NT2/D1 (cell line): ENCODE measurements at regions not wholly inside any gene's neighbourhood (a gene's known extent, or its start where the extent isn't known, plus 50 kb on each side); places are given as distances from the start of the nearest gene placed in this dataset.

ENCODE experiments used
- DNase-seq: peaks from one replicate; pipeline ENCODE4 v3.0.0-alpha.2; 2011; ENCODE audit warnings: low read depth, low spot score
- H3K27me3 ChIP-seq: 2 replicates; pipeline ENCODE4 v1.6.0; 2011; ENCODE audit warnings: mild to moderate bottlenecking; ENCODE audit not compliant: insufficient read length, insufficient read depth
- H3K36me3 ChIP-seq: 2 replicates; pipeline ENCODE4 v1.6.1; 2011; ENCODE audit warnings: mild to moderate bottlenecking, low read length, mixed read lengths; ENCODE audit not compliant: insufficient read depth, insufficient read length
- H3K4me1 ChIP-seq: 2 replicates; pipeline ENCODE4 v1.5.1; 2011; ENCODE audit not compliant: insufficient read depth, insufficient read length
- H3K4me3 ChIP-seq: 2 replicates; pipeline ENCODE4 v1.5.1; 2011; ENCODE audit warnings: low read depth; ENCODE audit not compliant: insufficient read length
- H3K9ac ChIP-seq: 2 replicates; pipeline ENCODE4 v1.6.0; 2011; ENCODE audit warnings: low read depth; ENCODE audit not compliant: insufficient read length
- H3K9me3 ChIP-seq: 2 replicates; pipeline ENCODE4 v1.5.1; 2011; ENCODE audit warnings: mild to moderate bottlenecking, low read length; ENCODE audit not compliant: insufficient read depth
- SUZ12 ChIP-seq: IDR thresholded peaks from 2 replicates; pipeline ENCODE4 v1.6.1; 2011; ENCODE audit not compliant: insufficient read length, insufficient read depth; ENCODE audit errors: extremely low read depth
- YY1 ChIP-seq: IDR thresholded peaks from 2 replicates; pipeline ENCODE4 v1.6.1; 2011; ENCODE audit not compliant: insufficient read length, insufficient read depth
- ZNF274 ChIP-seq: IDR thresholded peaks from 2 replicates; pipeline ENCODE4 v1.6.1; 2011; ENCODE audit warnings: mild to moderate bottlenecking, low read depth, low read length

- Histone ChIP-seq H3K4me1 (no peaks in the 10 kb centered on the region), H3K9ac (no peak overlapping the region), H3K9me3 (no peaks in the 10 kb centered on the region), H3K4me3 (no peak overlapping the region), H3K27me3 (no peaks in the 10 kb centered on the region), H3K36me3 (no peaks in the 10 kb centered on the region)
- TF ChIP-seq ZNF274 (no peak), YY1 (no peak), SUZ12 (no peak)
- no peak for DNase-seq
Measured at GRCh38 chr15:46685681-46686080, 1031.6 kb upstream of the SEMA6D start.

GRCh38 chr15:46696281-46696680 lies 1021.0 kb upstream of the SEMA6D start:
- no peak overlapping the region for H3K9ac ChIP-seq
- TF ChIP-seq SUZ12 (no peak), ZNF274 (no peak), YY1 (no peak)
- no peaks in the 10 kb centered on the region for H3K27me3 ChIP-seq
- H3K9me3 ChIP-seq = no peaks in the 10 kb centered on the region
- H3K36me3 ChIP-seq = no peaks in the 10 kb centered on the region
- no peak overlapping the region for H3K4me3 ChIP-seq
- DNase-seq = no peak
- no peaks in the 10 kb centered on the region for H3K4me1 ChIP-seq

GRCh38 chr15:46701346-46701745 lies 1016.0 kb upstream of the SEMA6D start:
- no peak overlapping the region for H3K9ac ChIP-seq
- H3K4me1 ChIP-seq = no peaks in the 10 kb centered on the region
- H3K4me3 ChIP-seq = no peak overlapping the region
- no peaks in the 10 kb centered on the region for H3K9me3 ChIP-seq
- no peaks in the 10 kb centered on the region for H3K27me3 ChIP-seq
- TF ChIP-seq YY1 (no peak), ZNF274 (no peak), SUZ12 (no peak)
- no peak for DNase-seq
- H3K36me3 ChIP-seq = no peaks in the 10 kb centered on the region

DNA sequence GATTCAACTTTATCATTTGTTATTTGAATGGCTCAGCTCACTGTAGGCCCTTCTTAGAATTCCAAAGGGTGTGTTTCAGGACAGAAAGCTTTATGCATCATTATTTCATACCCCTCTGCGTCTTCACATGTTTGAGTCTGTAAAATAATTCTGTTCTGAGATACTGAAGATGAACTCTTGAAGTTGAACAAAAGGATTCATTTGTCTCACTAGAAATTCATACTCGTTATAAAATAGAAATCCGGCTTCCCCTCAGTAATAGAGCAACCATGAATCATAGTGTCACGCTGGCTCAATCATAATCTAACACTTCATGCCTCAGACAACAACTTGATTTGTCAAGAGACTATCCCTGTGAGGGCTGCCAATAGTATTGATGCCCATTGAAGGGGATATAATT lies 1015.4 kb upstream of the SEMA6D start:
- DNase-seq = no peak
- Histone ChIP-seq H3K9me3 (no peaks in the 10 kb centered on the region), H3K4me1 (no peaks in the 10 kb centered on the region), H3K9ac (no peak overlapping the region), H3K4me3 (no peak overlapping the region), H3K27me3 (no peaks in the 10 kb centered on the region), H3K36me3 (no peaks in the 10 kb centered on the region)
- TF ChIP-seq YY1 (no peak), SUZ12 (no peak), ZNF274 (no peak)

DNA sequence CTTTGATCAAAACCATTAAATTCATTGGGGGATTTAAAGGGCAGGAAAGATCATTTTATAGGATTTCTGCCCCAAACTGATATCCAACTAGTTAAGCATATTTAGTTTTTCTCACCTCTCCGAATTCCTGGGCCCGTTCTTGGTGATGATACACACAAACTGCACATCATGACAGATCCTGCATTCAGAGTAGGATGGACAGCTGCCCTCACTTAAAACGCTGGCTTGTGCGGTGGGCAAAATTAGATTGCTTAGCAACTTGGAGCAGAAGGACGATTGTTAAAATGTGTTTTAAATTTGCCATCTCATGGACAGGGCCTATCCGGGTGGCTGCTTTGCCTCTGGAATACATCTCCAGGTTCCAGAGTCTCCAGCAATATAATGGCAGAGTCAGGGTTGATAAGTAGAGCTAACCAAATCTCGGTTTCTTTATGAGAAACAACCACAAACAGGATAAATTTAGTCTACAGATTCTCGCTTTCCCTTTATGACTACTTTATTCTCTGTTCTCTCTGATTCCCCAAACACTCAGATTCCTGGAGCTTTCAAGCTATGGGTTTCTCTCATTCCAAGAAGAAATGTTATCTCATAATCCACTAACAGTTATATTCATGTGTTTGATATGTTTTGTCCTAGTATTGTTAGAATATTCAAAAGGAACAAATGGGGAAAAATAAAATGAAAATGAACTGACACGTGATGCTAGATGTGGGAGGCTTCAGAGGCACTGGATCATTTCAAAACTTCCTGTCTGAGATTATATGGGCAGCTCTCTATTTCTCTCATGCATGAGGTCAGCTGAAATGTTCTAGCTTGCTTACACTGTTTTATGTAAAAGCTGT lies 1014.1 kb upstream of the SEMA6D start:
- Histone ChIP-seq H3K36me3 (no peaks in the 10 kb centered on the region), H3K9ac (no peak overlapping the region), H3K4me1 (no peaks in the 10 kb centered on the region), H3K9me3 (no peaks in the 10 kb centered on the region), H3K27me3 (no peaks in the 10 kb centered on the region), H3K4me3 (no peak overlapping the region)
- DNase-seq = no peak
- TF ChIP-seq YY1 (no peak), SUZ12 (no peak), ZNF274 (no peak)

- Histone ChIP-seq H3K36me3 (no peaks in the 10 kb centered on the region), H3K9me3 (no peaks in the 10 kb centered on the region), H3K27me3 (no peaks in the 10 kb centered on the region), H3K9ac (no peak overlapping the region), H3K4me3 (no peak overlapping the region), H3K4me1 (no peaks in the 10 kb centered on the region)
- TF ChIP-seq YY1 = no peak
- no peak for DNase-seq
Measured at GRCh38 chr15:46703871-46704637, 1013.3 kb upstream of the SEMA6D start.

DNA sequence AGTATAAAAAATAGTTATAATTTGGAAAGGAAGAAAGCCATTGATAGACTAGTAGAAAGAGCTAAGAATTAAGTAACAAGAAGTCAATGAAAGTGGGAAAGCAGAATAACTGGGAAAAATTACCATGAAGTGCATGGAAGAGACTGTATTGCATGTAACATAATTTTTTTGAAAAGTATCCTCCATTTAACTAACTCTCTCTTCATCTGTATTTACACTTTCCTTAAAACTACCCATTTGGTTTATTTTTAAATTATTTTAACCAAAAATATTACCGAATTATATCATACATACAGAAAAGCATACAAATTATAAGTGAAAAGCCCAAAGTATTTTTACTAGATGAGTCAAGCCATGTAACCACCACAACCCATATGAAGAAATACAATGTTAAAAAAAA lies 1009.9 kb upstream of the SEMA6D start:
- no peaks in the 10 kb centered on the region for H3K27me3 ChIP-seq
- H3K4me1 ChIP-seq = no peaks in the 10 kb centered on the region
- no peak for DNase-seq
- no peak overlapping the region for H3K9ac ChIP-seq
- TF ChIP-seq YY1 (no peak), SUZ12 (no peak), ZNF274 (no peak)
- H3K4me3 ChIP-seq = no peak overlapping the region
- no peaks in the 10 kb centered on the region for H3K36me3 ChIP-seq
- no peaks in the 10 kb centered on the region for H3K9me3 ChIP-seq
